Ishikawa (cell line): ENCODE measurements at regions not wholly inside any gene's neighbourhood (a gene's known extent, or its start where the extent isn't known, plus 50 kb on each side); places are given as distances from the start of the nearest gene placed in this dataset.

Experiments
- CEBPB ChIP-seq: IDR thresholded peaks from 2 replicates; pipeline ENCODE4 v1.6.1; 2012
- CREB1 ChIP-seq: IDR thresholded peaks from 2 replicates; pipeline ENCODE4 v1.6.1; 2012; ENCODE audit warnings: low read depth
- EGR1 ChIP-seq: IDR thresholded peaks from 2 replicates; pipeline ENCODE4 v1.6.1; 2012
- EP300 ChIP-seq: IDR thresholded peaks from 2 replicates; pipeline ENCODE4 v1.6.1; 2012; ENCODE audit warnings: borderline replicate concordance
- FOXM1 ChIP-seq: IDR thresholded peaks from 2 replicates; pipeline ENCODE4 v1.6.1; 2012; ENCODE audit warnings: low read depth, borderline replicate concordance
- NFIC ChIP-seq: IDR thresholded peaks from 2 replicates; pipeline ENCODE4 v1.6.1; 2012
- RAD21 ChIP-seq: IDR thresholded peaks from 2 replicates; pipeline ENCODE4 v1.6.1; 2012; ENCODE audit warnings: low read depth
- REST ChIP-seq: IDR thresholded peaks from 2 replicates; pipeline ENCODE4 v1.6.1; 2012; ENCODE audit warnings: low read depth, mild to moderate bottlenecking
- TAF1 ChIP-seq: IDR thresholded peaks from 2 replicates; pipeline ENCODE4 v1.6.1; 2012; ENCODE audit warnings: low read depth, mild to moderate bottlenecking
- TCF12 ChIP-seq: IDR thresholded peaks from 2 replicates; pipeline ENCODE4 v1.6.1; 2012; ENCODE audit warnings: low read depth
- TEAD4 ChIP-seq: IDR thresholded peaks from 2 replicates; pipeline ENCODE4 v1.6.1; 2012
- USF1 ChIP-seq: IDR thresholded peaks from 2 replicates; pipeline ENCODE4 v1.6.1; 2012
- YY1 ChIP-seq: IDR thresholded peaks from 2 replicates; pipeline ENCODE4 v1.6.1; 2012; ENCODE audit warnings: low read depth
- ZBTB7A ChIP-seq: IDR thresholded peaks from 2 replicates; pipeline ENCODE4 v1.6.1; 2012; ENCODE audit warnings: low read depth
- TF ChIP-seq, protein P1 (sequence below): IDR thresholded peaks from 2 replicates; pipeline ENCODE4 v1.6.1; 2012

GRCh38 chr18:8882632-8883408 is 177.5 kb downstream of the MTCL1 start:
- TF ChIP-seq RAD21 (peak; percentile 44), REST (no peak)

DNA sequence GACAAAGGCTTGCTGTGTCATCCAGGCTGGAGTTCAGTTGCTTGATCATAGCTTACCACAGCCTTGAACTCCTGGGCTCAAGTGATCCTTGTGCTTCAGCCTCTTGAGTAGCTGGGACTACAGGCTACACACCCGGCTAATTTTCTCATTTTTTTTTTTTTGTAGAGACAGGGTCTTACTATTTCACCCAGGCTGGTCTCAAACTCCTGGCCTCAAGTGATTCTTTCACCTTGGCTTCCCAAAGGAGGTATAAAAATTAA is 178.0 kb downstream of the MTCL1 start:
- TF ChIP-seq TCF12 (no peak), CREB1 (no peak), CEBPB (no peak), TEAD4 (no peak)

DNA sequence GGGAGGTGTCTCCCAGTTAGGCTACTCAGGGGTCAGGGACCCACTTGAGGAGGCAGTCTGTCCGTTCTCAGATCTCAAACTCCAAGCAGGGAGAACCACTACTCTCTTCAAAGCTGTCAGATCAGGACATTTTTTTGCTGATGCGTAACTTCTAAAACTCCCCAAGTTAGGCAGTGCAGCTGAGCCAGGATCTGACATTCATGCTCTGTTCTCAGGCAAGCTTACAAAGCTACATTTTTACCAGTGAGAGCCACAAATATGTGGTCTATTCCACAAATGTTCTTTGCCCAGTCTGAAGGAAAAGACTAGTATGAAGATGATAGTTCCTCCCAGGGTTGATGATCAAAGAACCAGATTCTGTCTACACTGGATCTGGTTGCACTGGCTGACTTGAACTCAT is 184.1 kb downstream of the MTCL1 start:
- TF ChIP-seq TCF12 (no peak), EP300 (no peak), CEBPB (no peak), TEAD4 (no peak), REST (no peak), YY1 (no peak), ZBTB7A (no peak), CREB1 (no peak), RAD21 (no peak), EGR1 (no peak), TAF1 (no peak), USF1 (no peak)
- TF ChIP-seq, protein P1, sequence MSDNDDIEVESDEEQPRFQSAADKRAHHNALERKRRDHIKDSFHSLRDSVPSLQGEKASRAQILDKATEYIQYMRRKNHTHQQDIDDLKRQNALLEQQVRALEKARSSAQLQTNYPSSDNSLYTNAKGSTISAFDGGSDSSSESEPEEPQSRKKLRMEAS, result no peak

- TF ChIP-seq FOXM1 (peak; percentile 51; the same call in 1 of the 2 replicates), EP300 (peak; percentile 76), TCF12 (peak; percentile 70; the same call in 1 of the 2 replicates), TAF1 (no peak), RAD21 (no peak), CEBPB (peak; percentile 21; the same call in 1 of the 2 replicates), CREB1 (0 out of 2 replicates have a peak, but pooled peaks have one; percentile 19), EGR1 (no peak), NFIC (peak; percentile 65), TEAD4 (peak; percentile 92)
- TF ChIP-seq, protein P1, result no peak
Observed at GRCh38 chr18:8890957-8891464, 185.7 kb downstream of the MTCL1 start.

- no peak for TF ChIP-seq CREB1
- TF ChIP-seq ZBTB7A, result no peak
- no peak for TF ChIP-seq USF1
- TF ChIP-seq TEAD4, result no peak
- TF ChIP-seq TCF12, result no peak
- TF ChIP-seq EGR1, result no peak
- TF ChIP-seq, protein P1, result no peak
- no peak for TF ChIP-seq YY1
Observed at GRCh38 chr18:8893221-8893620, 187.9 kb downstream of the MTCL1 start.

- TF ChIP-seq EGR1 (no peak), TCF12 (no peak), FOXM1 (no peak), EP300 (no peak), ZBTB7A (no peak), CREB1 (no peak), TEAD4 (no peak), USF1 (no peak), REST (no peak), YY1 (no peak), CEBPB (no peak), TAF1 (no peak), NFIC (no peak), RAD21 (no peak)
- TF ChIP-seq, protein P1, result no peak
Observed at GRCh38 chr18:8893628-8894231, 188.4 kb downstream of the MTCL1 start.
